ENCODE measurements at regions not wholly inside any gene's neighbourhood (a gene's known extent, or its start where the extent isn't known, plus 50 kb on each side); places are given as distances from the start of the nearest gene placed in this dataset.

DNA sequence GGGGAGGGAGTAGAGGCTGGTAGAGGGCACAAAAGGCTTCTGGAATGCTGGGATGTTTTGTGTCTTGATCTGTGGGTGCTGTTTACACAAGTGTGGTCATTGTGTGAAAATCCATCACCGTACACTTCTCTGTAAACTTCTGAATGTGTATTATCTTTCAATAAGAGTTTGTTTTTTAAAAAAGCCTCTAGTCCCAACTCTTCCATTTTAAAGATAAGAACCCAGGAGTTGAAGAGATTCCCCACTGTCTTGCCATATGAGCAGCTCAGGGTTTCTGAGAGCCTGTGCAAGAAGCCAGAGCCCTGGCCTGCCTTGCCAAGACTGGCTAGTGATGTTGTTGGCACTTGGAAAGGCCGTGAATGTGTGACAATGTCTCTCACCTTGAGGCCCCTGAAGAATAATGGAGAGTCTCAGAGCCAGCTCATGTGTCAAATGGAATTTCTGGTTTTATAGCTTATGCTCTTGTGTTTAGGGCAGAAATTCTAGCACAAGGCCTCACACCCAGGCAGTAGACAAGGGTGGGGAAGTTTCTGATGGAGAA is 57.5 kb upstream of the NPAS1 start:
- no peak for TF ChIP-seq POLR2AphosphoS5 (IDR thresholded peaks at IDR 0.05; ENCODE audit: low read depth, low read length)
- no peak for TF ChIP-seq TAF1 (IDR thresholded peaks at IDR 0.05; ENCODE audit: borderline replicate concordance, insufficient read depth, low read length)
- TF ChIP-seq, protein P1, sequence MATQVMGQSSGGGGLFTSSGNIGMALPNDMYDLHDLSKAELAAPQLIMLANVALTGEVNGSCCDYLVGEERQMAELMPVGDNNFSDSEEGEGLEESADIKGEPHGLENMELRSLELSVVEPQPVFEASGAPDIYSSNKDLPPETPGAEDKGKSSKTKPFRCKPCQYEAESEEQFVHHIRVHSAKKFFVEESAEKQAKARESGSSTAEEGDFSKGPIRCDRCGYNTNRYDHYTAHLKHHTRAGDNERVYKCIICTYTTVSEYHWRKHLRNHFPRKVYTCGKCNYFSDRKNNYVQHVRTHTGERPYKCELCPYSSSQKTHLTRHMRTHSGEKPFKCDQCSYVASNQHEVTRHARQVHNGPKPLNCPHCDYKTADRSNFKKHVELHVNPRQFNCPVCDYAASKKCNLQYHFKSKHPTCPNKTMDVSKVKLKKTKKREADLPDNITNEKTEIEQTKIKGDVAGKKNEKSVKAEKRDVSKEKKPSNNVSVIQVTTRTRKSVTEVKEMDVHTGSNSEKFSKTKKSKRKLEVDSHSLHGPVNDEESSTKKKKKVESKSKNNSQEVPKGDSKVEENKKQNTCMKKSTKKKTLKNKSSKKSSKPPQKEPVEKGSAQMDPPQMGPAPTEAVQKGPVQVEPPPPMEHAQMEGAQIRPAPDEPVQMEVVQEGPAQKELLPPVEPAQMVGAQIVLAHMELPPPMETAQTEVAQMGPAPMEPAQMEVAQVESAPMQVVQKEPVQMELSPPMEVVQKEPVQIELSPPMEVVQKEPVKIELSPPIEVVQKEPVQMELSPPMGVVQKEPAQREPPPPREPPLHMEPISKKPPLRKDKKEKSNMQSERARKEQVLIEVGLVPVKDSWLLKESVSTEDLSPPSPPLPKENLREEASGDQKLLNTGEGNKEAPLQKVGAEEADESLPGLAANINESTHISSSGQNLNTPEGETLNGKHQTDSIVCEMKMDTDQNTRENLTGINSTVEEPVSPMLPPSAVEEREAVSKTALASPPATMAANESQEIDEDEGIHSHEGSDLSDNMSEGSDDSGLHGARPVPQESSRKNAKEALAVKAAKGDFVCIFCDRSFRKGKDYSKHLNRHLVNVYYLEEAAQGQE (IDR thresholded peaks at IDR 0.05; ENCODE audit: insufficient read depth in 1 of 2, low read depth in 2 of 2, low read length in 2 of 2): no peak
